C4-2B (cell line): ENCODE measurements at regions not wholly inside any gene's neighbourhood (a gene's known extent, or its start where the extent isn't known, plus 50 kb on each side); places are given as distances from the start of the nearest gene placed in this dataset.

Source experiments
- H3K27ac ChIP-seq: fragments of 450-650 bp; 2 replicates; pipeline ENCODE4 v1.5.1; 2017
- CTCF ChIP-seq: fragments of 450-650 bp; conservative IDR thresholded peaks from 2 replicates; pipeline ENCODE4 v1.5.1; 2017; ENCODE audit warnings: mild to moderate bottlenecking
- ZFX ChIP-seq: fragments of 450-650 bp; IDR thresholded peaks from 2 replicates; pipeline ENCODE4 v1.6.1; 2017

GRCh38 chr6:156595476-156595875, 181.7 kb upstream of the ARID1B start:
- H3K27ac ChIP-seq = no peak overlapping the region
- TF ChIP-seq CTCF = no peak
- TF ChIP-seq ZFX = no peak

GRCh38 chr6:156593893-156594292, 183.3 kb upstream of the ARID1B start:
- H3K27ac ChIP-seq = no peak overlapping the region
- TF ChIP-seq ZFX (no peak), CTCF (no peak)

GRCh38 chr6:156593127-156593526, 184.1 kb upstream of the ARID1B start:
- no peak for TF ChIP-seq ZFX
- TF ChIP-seq CTCF = no peak
- no peak overlapping the region for H3K27ac ChIP-seq

- H3K27ac ChIP-seq = no peak overlapping the region
- no peak; the same call in 1 of the 2 replicates for TF ChIP-seq CTCF
- no peak for TF ChIP-seq ZFX
Observed at GRCh38 chr6:156590482-156590881, 186.7 kb upstream of the ARID1B start.

GRCh38 chr6:156589281-156589680, 187.9 kb upstream of the ARID1B start:
- TF ChIP-seq CTCF (no peak), ZFX (no peak)
- no peak overlapping the region for H3K27ac ChIP-seq

- H3K27ac ChIP-seq = no peak overlapping the region
- TF ChIP-seq ZFX (no peak), CTCF (no peak)
Observed at GRCh38 chr6:156587751-156588301, 189.4 kb upstream of the ARID1B start.

- TF ChIP-seq ZFX = no peak
- no peak for TF ChIP-seq CTCF
- no peak overlapping the region for H3K27ac ChIP-seq
Observed at GRCh38 chr6:156587071-156587470, 190.1 kb upstream of the ARID1B start.
